GM19351 (cell line): ENCODE measurements at regions not wholly inside any gene's neighbourhood (a gene's known extent, or its start where the extent isn't known, plus 50 kb on each side); places are given as distances from the start of the nearest gene placed in this dataset.

ENCODE experiments used
- ATAC-seq: cut with Tn5 transposase; IDR thresholded peaks from one replicate; pipeline ENCODE4 v1.9.1; 2021; ENCODE audit warnings: mild to moderate bottlenecking, moderate library complexity; ENCODE audit not compliant: unreplicated experiment

GRCh38 chr5:152855441-152855840 lies 450.4 kb upstream of the NMUR2 start:
- no peak for ATAC-seq

DNA sequence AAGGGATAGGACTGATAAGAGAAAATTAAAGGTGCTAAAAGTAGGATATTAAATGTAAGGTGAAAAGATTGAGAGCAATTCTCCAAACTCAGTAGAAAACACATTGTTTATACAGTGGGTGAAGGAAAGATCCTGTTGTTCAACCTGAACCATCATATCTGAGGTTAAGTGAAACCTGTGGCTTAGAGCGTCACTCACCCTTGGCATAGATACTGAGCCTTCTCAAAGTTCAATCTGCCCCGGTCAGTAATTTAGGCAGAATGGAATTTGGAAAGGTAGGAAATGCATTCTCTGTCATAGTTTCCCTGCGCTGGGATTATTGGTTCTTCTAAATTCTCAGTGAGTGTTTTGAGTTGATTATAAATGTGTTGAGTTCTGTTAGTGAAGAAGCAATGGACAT lies 456.2 kb upstream of the NMUR2 start:
- no peak for ATAC-seq

DNA sequence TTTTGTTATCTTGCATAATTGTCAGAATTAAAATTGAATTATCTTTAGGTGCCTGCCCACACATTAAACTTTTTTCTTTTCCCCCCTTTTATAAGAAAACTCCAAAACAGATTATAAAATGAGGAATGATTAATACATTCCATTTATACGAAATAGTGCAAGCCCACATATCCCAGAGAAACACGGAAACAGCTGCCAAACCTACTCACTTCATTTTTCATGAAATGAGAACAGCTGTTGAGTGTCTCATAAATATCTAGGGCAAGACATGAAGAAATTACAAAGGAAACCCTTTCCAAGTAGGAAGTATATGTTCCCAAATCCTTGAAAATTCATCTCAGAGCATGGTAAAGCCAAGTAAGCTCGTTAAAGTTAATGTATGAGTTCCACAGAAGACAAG lies 459.4 kb upstream of the NMUR2 start:
- ATAC-seq: no peak

- no peak for ATAC-seq
These were observed 459.9 kb upstream of the NMUR2 start for GRCh38 chr5:152864991-152865390.

DNA sequence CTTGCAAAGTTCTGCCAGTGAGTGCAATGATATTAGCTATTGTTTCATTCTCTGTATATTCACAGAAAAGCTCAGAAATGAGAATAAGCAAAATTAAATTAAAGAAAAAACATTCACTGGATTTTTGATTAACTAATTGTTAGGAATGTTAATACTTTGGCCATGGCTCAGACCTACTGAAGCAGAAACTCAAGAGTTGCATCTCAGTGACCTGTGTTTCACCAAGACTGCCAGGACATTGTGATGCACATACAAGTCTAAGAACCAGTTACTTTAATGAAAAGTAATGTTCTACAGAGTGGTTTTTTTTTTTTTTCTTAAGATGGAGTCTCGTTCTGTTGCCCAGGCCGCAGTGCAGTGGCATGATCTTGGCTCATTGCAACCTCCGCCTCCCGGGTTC lies 464.9 kb upstream of the NMUR2 start:
- ATAC-seq: no peak

- no peak for ATAC-seq
These were observed 477.5 kb upstream of the NMUR2 start for GRCh38 chr5:152882621-152883020.

DNA sequence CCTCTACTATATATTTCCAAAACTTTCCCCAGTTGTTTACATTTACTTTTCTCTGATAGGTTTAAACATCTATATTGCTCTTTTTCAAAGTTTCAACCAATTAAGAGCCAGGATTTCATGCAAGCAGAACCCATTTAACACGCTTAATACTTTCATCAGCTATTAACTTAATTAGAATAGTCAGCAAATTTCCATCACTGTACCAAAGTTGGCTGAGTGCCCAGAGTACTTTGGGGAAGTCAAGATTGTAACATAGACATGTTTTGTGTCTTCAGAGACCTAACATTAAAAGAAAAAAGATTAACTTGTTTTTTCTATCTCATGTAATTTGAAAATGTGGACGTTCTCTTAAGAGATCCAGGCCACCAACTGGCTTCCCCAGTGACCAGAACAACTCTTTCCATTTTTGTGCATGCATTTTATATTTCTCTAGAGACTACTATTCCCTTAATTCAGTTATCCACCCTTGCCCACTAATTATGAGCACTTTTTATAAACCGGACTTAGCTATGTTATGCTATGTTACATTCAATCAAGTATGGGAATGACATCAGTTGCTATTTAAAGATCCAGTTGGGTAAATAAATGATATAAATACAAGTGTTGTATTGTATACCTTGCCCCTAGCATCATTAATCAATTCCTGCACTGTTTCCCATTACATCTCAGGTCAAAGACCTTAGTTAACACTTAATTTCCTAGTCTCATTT lies 478.1 kb upstream of the NMUR2 start:
- no peak for ATAC-seq

- ATAC-seq: no peak
These were observed 478.9 kb upstream of the NMUR2 start for GRCh38 chr5:152884006-152884405.

DNA sequence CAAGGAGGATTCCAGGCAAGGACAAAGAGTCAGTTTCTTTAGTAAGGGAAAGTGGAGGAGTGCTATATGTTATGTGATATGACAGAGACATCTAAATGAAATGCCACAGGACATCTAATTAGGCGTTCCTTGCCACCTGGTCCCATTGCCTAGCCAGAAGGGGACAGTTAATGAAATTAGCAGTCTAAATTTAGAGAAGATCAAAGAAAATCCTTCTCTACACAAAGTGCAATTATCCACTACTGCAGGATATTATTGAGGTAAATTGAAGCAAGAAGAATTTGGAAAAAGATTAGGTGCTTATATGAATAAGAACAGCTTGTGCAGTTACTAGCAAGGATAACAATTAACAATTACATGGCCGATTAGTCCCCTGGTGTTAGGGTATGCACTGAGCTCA lies 495.3 kb upstream of the NMUR2 start:
- no peak for ATAC-seq

DNA sequence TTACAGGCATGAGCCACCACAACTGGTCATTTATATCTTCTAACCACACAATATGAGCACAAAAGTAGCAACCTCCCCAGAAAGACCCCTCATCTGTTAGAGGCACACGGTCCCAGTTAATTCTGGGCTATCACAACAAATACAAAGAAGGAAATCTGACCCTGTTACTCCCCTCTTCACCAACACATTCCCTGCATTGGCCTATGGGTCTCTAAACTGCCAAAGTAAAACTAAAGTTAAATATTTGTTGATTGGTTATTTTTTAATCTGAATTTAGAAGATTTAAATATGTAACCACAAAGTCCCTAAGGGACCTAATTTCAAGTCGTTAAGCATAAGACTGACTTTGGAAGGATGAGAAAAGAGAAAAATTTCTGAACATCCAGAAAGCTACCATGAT lies 496.7 kb upstream of the NMUR2 start:
- ATAC-seq: no peak

- ATAC-seq: no peak
These were observed 500.2 kb upstream of the NMUR2 start for GRCh38 chr5:152905286-152905685.

DNA sequence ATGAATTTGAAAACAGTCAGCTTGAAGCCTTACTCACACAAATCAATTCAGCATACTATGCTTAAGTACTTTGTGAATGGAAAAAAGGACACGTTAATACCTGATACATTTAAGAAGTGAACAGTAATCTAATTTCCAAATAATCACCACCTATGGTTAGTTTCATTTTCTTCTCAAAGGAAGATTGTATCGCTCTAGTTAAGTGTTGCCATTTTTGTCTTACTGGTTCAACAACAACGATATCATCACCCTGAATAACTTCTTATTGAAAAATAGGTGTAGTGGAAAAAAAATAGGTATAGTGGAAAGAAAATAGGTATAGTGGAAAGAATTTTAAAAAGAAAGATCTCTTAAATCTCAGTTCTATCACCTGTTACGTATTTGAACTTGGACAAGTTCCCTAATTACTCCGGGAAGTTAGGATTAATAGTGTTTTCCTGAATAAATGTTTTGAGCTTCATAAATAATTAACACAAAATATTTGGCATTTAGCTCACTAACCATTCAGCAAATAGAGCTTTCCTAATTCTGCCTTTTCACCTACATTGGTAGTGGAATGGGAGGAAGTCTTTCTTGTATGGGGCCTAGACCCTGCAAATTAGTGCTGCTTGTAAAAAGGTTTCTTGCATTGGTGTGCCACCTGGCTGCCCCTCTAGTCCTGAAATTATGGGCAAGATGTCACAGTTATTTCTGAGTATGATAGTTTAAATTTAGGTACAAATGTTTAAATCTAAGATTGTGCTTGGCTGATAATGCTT lies 502.6 kb upstream of the NMUR2 start:
- no peak for ATAC-seq

GRCh38 chr5:152912924-152913323 lies 507.8 kb upstream of the NMUR2 start:
- ATAC-seq: no peak

DNA sequence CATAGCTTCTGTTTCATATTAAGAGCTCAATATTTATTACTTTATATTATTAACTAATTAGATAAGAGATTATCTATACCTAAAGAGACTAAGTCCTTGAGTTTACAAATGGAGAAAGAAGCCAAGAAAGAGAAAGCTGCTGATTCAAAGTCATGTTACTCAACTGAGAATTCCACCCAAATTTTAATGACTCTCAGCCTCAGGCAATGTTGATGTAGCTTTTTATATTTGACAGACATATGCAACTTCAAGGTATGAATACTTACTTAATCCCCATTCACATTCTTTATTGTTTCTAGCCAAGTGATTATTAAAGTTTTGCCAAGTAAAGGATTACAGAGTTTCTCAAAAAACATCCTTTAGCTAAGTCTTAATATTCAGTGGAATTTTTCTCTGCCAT lies 527.5 kb upstream of the NMUR2 start:
- no peak for ATAC-seq

DNA sequence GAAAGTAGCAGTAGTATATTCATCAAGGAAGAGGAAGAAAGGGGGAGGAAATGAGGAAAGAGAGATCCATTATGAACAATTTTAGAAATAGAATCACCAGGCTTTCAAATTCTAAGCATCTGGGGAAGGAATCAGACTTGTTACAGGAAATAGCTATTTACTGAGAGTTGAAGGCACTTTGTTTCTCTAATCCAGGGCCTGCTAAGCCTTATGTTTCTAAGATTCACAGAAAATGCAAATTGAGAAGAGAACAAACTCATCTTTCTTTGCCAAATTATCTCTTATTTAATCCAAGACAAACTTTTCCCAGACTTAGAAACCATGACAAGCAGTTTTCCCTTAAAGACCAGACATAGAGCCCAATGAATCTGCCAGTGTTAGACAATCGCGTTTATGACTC lies 528.0 kb upstream of the NMUR2 start:
- ATAC-seq: no peak

- no peak for ATAC-seq
These were observed 533.6 kb upstream of the NMUR2 start for GRCh38 chr5:152938630-152939029.

DNA sequence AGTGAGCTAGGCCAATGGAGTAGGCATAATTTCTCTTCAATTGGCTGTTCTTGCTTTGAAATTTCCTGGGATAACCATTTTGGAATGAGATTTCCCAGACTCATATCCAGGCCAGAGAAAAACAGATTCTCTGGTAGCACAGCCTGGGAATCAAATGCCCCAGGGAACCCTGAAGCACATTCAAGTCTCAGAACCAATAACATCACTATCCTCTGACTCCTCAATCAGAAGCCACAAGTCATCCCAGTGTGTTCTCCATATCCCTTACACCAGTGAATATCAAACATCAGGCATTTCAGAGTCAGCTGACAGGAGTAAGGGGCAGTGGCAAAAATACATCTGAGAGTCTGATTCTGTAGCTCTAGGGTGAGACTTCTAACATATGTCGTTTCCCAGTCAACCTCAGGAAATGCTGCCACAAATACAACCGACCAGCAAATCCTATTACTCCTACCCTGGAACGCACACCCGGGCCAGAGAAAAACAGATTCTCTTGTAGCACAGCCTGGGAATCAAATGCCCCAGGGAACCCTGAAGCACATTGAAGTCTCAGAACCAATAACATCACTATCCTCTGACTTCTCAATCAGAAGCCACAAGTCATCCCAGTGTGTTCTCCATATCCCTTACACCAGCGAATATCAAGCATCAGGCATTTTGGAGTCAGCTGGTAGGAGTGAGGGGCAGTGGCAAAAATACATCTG lies 537.7 kb upstream of the NMUR2 start:
- ATAC-seq: no peak

DNA sequence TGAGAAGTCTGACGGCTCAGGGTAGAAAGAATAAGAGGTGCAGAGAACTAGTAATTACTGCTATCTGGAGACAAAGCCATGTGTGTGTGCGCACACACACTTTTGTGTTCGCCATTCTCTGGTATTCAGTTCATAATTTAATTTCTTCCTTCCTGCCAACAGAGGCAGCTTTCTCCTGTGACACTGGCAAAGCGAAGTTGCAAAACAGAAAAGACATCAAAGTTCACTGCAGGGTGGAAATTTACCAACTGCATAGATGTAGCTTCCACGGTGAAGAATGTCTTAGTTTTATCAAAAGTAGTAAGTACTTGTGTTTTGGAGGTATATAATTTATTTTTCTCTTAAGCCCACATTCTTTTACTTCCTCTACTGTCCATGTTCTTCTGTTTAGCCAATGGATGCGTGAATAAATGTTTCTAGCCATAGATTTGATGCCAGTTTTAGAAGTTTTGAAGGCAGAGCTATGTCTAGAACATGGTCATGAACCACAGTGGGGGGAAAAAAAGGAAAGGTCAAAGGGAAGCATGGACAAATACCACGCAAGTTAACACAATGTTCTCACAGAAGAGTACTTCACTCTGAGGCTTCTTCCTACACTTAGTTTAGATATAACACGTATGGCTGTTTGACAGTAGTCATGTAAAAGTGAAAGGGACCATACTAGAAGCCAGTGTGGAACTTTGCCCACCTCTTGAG lies 536.5 kb upstream of the GRIA1 start:
- ATAC-seq: no peak

DNA sequence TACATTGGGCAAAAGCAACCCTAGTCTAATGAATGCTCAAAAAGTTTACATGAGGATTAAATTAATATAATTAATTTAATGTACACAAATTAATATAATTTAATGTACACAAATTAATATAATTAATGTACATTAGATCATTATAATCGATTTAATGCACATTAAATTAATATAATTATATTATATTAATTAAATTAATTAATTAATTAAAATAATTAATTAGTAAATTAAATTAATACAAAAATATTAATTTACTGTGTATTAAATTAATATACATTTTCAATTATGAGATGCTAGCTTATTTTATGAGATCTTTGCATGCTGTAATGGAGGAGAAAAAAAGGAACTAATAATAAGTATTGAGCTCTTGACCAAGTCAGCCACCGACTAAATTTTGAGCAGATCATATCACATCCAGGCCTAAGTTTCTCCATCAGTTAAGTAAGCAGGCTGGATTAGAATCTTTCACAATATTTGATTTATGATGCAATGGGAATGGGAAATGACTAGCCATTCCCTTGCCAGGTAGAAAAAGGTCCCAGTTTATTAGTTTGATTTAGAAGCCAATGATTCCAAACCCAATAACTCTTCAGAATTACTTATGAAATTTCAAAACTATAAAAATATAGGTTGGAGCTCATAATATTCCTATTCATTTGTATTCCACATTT lies 533.4 kb upstream of the GRIA1 start:
- ATAC-seq: no peak

DNA sequence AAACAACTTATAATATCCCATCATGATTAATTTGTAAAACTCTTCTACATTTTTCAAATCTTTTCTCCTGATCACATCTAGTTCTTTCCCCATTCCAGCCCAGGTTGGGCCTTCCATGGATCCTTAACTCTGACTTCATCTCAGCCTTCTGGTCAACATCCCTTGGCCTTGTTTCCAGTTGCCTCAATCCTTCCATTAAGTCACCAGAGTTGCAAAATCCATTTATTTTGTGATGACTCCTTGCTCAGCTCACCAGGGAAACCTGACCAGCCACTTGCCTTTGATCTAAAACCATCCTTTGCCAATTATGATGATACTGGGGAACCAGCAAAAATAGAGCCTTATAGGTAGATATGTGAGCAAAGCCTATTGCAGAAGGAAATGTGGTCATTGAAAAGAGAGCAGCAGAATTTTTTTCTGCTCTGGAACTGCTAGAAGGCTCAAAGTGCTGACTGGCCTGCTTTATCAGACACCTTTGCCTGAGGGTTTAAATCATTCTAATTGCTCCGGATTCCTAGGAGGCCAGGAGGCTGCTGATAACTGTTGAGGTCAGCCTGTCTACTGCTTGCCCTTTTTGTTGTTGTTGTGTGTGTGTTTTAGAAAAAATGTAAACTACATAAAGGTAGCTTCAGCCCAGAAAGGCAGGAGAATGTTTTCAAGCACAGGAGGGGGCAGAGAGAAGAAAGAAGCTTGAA lies 512.2 kb upstream of the GRIA1 start:
- no peak for ATAC-seq
